Tongue (tissue), 1 donor: ENCODE measurements at regions not wholly inside any gene's neighbourhood (a gene's known extent, or its start where the extent isn't known, plus 50 kb on each side); places are given as distances from the start of the nearest gene placed in this dataset.

Experiments
- DNase-seq: peaks from one replicate; pipeline ENCODE4 v3.0.0-alpha.2; 2015

DNA sequence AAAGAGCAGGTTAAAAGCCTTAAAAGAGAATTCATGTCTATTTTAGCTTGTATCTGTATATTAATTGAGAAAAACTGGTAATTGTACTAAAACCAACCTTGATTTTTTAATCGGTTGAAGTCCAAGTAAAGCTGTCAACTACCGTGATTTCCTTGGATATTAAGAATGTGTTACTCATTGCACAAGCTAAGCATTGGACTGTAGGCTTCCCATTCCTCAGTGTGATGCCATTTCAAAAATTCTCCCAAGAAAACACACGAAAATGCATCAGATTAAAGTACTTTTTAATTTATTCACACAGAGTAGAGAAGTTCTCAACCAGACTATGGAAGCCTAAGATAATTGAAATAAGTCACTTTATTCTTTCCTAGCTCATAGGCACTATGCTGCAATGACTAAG lies 761.4 kb upstream of the TYRP1 start:
- DNase-seq, result no peak

GRCh38 chr9:11933926-11934325 lies 759.3 kb upstream of the TYRP1 start:
- no peak for DNase-seq

DNA sequence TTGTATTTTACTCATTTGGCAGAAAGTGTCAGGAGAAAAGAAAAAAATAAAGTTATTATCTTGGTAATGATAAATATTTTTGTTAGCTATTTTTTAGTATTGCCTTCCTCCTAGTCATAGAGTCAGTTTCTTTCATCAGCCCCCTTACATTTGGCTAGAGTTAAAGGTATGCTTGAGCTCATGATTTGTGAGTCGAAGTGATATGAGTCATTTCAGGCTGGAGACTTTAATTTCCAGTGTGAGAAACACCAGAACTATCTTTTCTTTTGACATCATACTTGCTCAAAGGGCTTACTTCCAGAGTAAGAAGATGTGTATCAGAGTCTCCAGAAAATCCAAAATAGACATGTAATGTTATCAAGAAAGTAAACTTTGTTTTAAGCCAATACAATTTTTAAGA lies 746.7 kb upstream of the TYRP1 start:
- no peak for DNase-seq

DNA sequence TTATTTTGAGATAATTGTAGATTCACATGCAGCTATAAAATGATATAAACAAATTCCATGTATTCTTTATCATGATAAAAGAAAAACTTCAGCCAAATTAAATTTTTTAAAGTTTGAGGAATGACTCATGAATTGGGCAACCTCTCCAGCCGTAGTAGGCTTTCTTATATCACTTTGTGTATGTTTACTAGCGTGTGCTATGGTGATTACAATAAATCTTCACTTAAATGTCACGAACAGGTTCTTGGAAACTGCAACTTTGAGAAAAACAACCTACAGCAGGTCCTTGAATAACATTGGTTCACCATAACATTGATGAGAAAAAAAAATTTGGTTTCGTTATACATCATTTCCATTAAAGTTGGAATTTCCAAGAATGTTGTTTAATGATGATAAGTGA lies 730.9 kb upstream of the TYRP1 start:
- no peak for DNase-seq

DNA sequence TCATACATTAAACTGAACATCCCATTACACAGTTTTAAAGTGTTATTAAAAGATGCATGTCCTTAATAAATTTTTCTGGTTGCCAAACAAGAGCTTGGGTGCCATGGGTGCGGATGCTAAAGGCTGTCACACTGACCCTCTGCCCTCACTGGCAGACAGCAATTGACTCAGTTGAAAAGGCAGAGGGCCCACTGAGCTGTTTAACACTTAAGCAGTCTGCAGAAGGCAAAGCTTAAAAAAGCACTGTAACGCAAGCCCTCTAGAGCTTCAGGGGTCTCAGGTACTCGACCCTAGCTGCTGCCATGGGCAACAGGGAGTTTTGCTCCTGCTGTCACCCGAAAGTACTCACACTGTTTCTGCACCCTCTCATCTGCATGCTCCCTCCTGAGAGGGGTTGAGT lies 726.4 kb upstream of the TYRP1 start:
- DNase-seq, result no peak

DNA sequence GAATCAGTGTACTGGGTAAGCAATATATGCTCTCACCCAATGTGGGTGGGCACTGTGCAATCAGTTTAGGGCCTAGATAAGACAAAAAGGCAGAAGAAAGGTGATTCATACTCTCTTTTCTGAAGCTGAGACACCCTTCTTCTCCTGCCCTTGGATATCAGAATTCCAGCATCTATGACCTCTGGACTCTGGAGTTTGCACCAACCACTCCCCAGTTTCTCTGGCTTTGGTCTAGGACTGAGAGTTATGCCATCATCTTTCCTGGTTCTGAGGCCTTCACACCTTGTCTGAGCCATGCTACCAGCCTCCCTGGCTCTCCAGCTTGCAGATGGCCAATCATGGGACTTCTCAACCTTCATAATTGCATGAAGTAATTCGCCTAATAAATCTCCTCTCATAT lies 724.6 kb upstream of the TYRP1 start:
- no peak for DNase-seq

GRCh38 chr9:11973011-11973410 lies 720.2 kb upstream of the TYRP1 start:
- DNase-seq, result no peak

- no peak for DNase-seq
These were observed 719.7 kb upstream of the TYRP1 start for GRCh38 chr9:11973511-11973910.

- no peak for DNase-seq
These were observed 700.3 kb upstream of the TYRP1 start for GRCh38 chr9:11992866-11993265.

DNA sequence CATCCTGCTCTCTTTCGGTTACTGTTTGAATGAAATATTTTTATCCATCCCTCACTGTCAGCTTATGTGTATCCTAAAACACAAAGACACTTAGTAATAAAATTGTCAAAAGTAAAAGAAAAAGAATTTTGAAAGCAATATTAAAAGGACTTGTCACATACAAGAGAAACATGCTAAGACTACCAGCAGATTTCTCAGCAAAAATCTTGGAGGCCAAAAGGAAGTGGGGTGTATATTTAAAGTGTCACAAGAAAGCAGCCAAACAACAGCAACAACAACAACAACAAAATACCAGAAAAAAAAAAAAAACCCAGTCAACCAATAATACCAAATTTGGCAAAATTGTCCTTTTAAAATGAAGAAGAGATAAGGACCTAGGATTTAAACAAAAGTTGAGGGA lies 678.7 kb upstream of the TYRP1 start:
- DNase-seq, result no peak

DNA sequence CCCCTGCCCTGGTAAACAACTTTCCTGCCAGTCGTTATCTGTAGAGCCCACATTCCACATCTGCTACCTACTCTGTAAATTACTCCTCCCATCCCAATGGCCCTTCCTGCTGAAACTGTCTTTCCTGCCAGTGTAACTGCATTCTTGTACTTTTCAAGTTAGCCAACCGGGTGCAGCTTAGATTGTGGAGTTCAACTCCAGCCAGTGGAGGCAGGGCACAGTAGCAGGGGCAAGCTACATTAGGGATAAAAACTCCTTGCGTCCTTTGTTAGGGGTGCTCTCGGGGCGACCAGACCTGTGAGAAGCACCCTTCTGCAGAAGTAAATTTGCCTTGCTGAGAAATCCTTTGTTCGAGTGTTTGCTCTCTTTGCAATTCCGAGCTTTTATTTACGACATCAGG lies 639.0 kb upstream of the TYRP1 start:
- no peak for DNase-seq

DNA sequence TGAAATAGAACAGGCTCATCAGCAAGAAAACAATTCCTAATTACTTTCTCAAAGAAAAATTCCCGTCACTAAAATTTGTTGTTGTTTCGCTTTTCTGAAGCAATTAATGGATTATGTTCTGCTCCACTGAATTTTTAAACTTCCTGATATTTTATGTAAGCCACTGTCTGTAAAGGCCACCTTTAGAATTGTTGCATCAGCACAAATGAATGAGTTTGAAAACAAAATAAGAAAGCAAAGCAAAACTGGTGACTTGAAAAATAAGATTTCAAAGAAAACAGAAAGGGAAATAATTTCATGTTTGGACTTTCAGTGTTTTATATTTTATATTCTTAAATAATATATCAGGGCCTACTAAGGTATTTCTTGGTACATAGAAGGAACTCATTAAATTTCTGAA lies 636.3 kb upstream of the TYRP1 start:
- no peak for DNase-seq

DNA sequence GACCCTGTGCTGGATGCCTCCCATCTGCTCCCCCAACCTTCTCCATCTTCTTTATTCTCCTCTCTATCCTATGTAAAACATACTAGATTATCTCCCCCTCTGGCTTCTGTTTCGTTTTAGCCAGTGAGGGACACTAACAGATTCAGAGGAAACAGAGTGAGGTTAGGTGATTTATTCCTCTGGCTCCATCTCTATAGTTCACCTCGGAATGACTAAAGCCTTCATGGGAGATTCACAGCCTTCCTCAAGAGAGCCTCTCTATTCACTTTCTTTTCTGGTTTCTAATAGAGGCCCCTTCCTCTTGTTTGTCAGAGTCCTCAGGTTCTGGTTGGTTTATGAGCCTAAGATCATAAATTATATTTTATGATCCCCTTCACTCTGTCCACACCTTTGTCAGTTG lies 633.1 kb upstream of the TYRP1 start:
- DNase-seq, result no peak

- no peak for DNase-seq
These were observed 632.4 kb upstream of the TYRP1 start for GRCh38 chr9:12060811-12061210.

GRCh38 chr9:12065050-12065449 lies 628.1 kb upstream of the TYRP1 start:
- no peak for DNase-seq

- no peak for DNase-seq
These were observed 627.5 kb upstream of the TYRP1 start for GRCh38 chr9:12065686-12066085.

DNA sequence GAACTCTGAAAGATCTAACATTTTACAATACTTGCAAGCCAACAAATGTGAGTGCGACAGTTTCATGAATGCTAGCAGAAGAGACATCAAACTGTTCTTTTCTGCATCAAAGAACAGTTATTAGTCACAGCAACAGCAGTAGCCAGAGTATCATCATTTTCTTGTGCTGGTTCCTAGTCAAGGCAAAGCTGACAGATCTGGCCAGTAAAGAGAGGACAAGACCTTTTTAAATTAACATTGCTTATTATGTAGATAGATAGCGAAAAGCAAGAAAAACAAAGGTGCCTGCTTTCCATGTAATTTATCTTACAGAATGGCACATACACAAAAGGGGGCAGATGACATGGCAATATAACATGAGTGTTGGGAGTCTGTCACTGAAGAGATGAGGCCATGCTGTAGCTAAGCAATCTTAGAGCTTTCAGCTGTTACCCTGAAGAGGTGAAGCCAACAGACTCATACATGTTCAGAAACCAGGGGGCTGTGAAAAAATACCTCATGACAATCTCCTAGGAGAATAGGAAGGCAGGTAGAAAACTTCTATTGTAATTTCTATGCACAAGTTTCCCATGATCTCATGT lies 626.6 kb upstream of the TYRP1 start:
- DNase-seq, result no peak

DNA sequence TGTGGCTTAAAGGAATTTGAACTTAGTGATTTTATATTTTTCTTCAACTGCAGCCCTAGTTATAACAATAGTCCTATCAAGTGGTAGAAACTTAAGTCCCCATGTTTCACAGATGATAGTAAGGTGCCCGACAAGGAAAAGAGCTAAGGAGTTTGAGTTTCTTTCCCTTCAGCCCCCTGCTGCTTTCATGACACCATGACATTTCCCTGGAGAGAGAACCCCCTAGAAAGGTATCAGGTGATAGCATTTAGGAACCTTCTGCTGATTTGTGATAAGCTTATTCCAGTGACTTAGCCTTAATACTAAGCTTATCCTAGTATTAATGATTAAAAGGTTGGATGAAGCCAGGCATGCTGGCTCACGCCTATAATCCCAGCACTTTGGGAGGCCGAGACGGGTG lies 623.8 kb upstream of the TYRP1 start:
- DNase-seq, result no peak

- no peak for DNase-seq
These were observed 607.8 kb upstream of the TYRP1 start for GRCh38 chr9:12085399-12085798.

DNA sequence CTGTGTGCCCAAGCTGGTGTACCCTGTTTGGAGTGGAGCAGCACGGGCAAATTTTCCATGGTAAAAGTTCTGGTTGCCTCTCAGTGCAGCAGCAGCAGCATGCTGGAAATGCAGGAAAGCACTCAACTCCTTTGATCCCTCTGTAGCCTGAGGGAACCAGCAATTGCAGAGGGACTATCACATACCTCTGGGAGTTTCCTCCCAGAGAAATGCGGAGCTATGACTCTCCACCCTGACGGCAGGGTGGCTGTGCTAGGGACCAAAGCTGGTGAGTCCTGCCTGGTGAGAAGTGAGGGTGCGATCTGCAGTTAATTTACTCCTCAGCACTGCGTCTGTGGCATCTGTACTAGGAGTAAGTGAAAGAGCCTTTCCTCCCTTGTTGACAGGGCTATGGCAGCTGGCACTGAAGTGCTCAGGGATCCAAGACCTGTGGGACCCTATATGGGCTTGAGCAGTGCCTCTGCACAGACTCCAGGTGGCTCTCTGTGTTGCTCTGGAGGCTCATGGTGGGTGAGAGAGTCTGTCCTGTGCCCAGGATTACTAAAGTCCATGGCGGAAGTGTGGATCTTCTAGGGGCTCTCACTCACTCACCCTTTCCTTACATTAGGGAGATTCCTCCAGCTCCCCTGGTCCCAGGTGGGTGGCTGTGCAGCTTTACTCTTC lies 601.2 kb upstream of the TYRP1 start:
- DNase-seq, result no peak

GRCh38 chr9:12094046-12094445 lies 599.1 kb upstream of the TYRP1 start:
- peak; percentile 2 for DNase-seq

DNA sequence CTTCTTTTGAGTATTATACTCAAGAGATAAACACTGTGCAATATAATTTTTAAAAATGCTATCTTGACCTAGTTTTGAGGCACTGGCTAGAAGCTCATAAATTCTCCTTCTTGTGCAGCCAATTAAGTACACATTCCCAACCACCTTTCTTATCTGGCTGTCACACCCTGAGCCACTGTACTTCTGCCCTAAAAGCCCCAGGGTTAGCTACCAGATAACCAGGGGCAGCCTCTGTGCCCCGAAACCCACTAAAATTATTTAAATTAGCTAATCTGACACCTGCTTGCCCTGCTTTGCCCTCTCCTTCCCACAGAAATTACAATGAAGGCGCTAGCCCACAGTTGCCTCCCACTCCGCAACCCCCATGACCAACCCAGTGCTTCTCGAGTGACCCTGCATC lies 597.3 kb upstream of the TYRP1 start:
- no peak for DNase-seq

GRCh38 chr9:12133416-12133815 lies 559.8 kb upstream of the TYRP1 start:
- no peak for DNase-seq

DNA sequence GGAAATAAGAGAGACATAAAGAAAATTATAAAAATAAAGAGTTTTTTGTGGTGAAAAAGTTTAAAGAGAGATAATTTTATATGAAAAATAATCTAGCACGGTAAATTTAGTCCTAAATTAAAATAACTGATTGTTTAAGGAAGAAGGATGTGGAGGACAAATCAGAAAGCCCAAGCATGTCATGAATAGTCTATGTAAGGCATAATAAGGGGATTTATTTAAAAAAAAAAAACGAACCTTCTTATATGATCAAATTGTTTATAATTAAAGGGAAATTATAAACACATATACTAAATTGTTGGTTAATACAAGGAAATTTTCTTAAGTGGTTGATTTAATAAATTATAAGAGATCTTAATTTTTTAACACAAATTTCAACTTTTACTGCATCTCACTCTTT lies 551.8 kb upstream of the TYRP1 start:
- DNase-seq, result no peak
